Activated T-cell treated with anti-CD3 and anti-CD28 coated beads, Interleukin-2, amount 50 U/mL, for 72 hours (primary cell): ENCODE measurements at regions not wholly inside any gene's neighbourhood (a gene's known extent, or its start where the extent isn't known, plus 50 kb on each side); places are given as distances from the start of the nearest gene placed in this dataset.
A peak's percentile ranks its signal among the peaks of the same experiment; 100 is the strongest.
"Not testable (repeated sequence)": the region's sequence is repeated elsewhere in the genome, so short reads cannot be mapped to it uniquely, and the experiment has no call there.

Source experiments
- ATAC-seq, 2 donors: fragments of 150-1000 bp; cut with Tn5 transposase; replicated peaks in 1 of 2; 2 replicates each; pipeline ENCODE4 v1.10.0; 2021; ENCODE audit warnings: moderate library complexity in 2 of 2, mild to moderate bottlenecking in 1 of 2
- DNase-seq, 2 donors: peaks; one replicate each; pipeline ENCODE4 v3.0.0; 2021 to 2022; ENCODE audit warnings: mixed read lengths in 1 of 2
- H3K27ac Mint-ChIP-seq: one replicate; pipeline ENCODE4 v1.8.0; 2022; ENCODE audit warnings: mild to moderate bottlenecking, moderate library complexity, mixed read lengths
- H3K27me3 Mint-ChIP-seq: one replicate; pipeline ENCODE4 v1.8.0; 2022; ENCODE audit warnings: low read depth, mixed read lengths
- H3K36me3 Mint-ChIP-seq, 2 donors: one replicate each; pipeline ENCODE4 v1.8.0; 2022; ENCODE audit warnings: mixed read lengths in 2 of 2, mild to moderate bottlenecking in 1 of 2; ENCODE audit not compliant: insufficient read depth in 2 of 2
- H3K4me1 Mint-ChIP-seq: one replicate; pipeline ENCODE4 v1.8.0; 2022; ENCODE audit warnings: low read depth, mixed read lengths
- H3K4me3 Mint-ChIP-seq, 2 donors: one replicate each; pipeline ENCODE4 v1.8.0; 2022; ENCODE audit warnings: mild to moderate bottlenecking in 2 of 2, mixed read lengths in 2 of 2, moderate library complexity in 2 of 2
- H3K9me3 Mint-ChIP-seq, 2 donors: one replicate each; pipeline ENCODE4 v1.8.0; 2022; ENCODE audit warnings: mixed read lengths in 2 of 2

GRCh38 chr6:27591699-27592480 lies 119.0 kb upstream of the ZNF184 start:
- Mint-ChIP-seq H3K4me3 (no peak overlapping the region), H3K27ac (no peak overlapping the region), H3K4me1 (no peaks in the 10 kb centered on the region)

GRCh38 chr6:27585316-27585715 lies 112.4 kb upstream of the ZNF184 start:
- DNase-seq, H3K4me1 Mint-ChIP-seq, H3K9me3 Mint-ChIP-seq, ATAC-seq, H3K27ac Mint-ChIP-seq, H3K4me3 Mint-ChIP-seq, H3K36me3 Mint-ChIP-seq: not testable (repeated sequence)
- H3K27me3 Mint-ChIP-seq: peaks cover 79% of the 10 kb centered on the region

More at GRCh38 chr6:27591699-27592480, 119.0 kb upstream of the ZNF184 start:
- DNase-seq (no peak), ATAC-seq (peak in 1 of 2 donors; percentile 22)
- peaks cover 48% of the 10 kb centered on the region for H3K27me3 Mint-ChIP-seq
- H3K36me3 Mint-ChIP-seq: no peaks in the 10 kb centered on the region
- H3K9me3 Mint-ChIP-seq: no peaks in the 10 kb centered on the region

GRCh38 chr6:27584326-27584725 lies 111.4 kb upstream of the ZNF184 start:
- Mint-ChIP-seq H3K36me3 (peaks cover 0 to 2% of the 10 kb centered on the region in 2 donors), H3K4me3 (no peak overlapping the region), H3K27ac (no peak overlapping the region), H3K27me3 (peaks cover 85% of the 10 kb centered on the region), H3K9me3 (no peaks in the 10 kb centered on the region), H3K4me1 (peaks cover 5% of the 10 kb centered on the region)
- no peak for DNase-seq
- ATAC-seq: no peak

- DNase-seq (peak; percentile 54 to 59), ATAC-seq (peak in 1 of 2 donors; percentile 58)
- H3K27ac Mint-ChIP-seq: peak overlapping the region; percentile 96
- H3K36me3 Mint-ChIP-seq: peaks cover 0 to 2% of the 10 kb centered on the region in 2 donors
- peaks cover 5% of the 10 kb centered on the region for H3K4me1 Mint-ChIP-seq
- H3K9me3 Mint-ChIP-seq: no peaks in the 10 kb centered on the region
- peaks cover 83% of the 10 kb centered on the region for H3K27me3 Mint-ChIP-seq
- H3K4me3 Mint-ChIP-seq: peak overlapping the region; percentile 59 to 63
These were observed 110.2 kb upstream of the ZNF184 start for GRCh38 chr6:27582928-27583725.

- peaks cover 5% of the 10 kb centered on the region for H3K4me1 Mint-ChIP-seq
- no peak overlapping the region for H3K27ac Mint-ChIP-seq
- peaks cover 0 to 4% of the 10 kb centered on the region in 2 donors for H3K36me3 Mint-ChIP-seq
- H3K4me3 Mint-ChIP-seq: no peak overlapping the region
- ATAC-seq (no peak), DNase-seq (no peak)
- no peaks in the 10 kb centered on the region for H3K9me3 Mint-ChIP-seq
- H3K27me3 Mint-ChIP-seq: peaks cover 70% of the 10 kb centered on the region
These were observed 107.1 kb upstream of the ZNF184 start for GRCh38 chr6:27579973-27580372.

GRCh38 chr6:27577922-27578321 lies 105.0 kb upstream of the ZNF184 start:
- DNase-seq: no peak
- H3K9me3 Mint-ChIP-seq: no peaks in the 10 kb centered on the region

GRCh38 chr6:27575594-27576361 lies 102.9 kb upstream of the ZNF184 start:
- Mint-ChIP-seq H3K9me3 (no peaks in the 10 kb centered on the region), H3K36me3 (peaks cover 0 to 2% of the 10 kb centered on the region in 2 donors), H3K4me3 (no peak overlapping the region), H3K4me1 (no peaks in the 10 kb centered on the region), H3K27me3 (peaks cover 44% of the 10 kb centered on the region), H3K27ac (no peak overlapping the region)
- no peak for DNase-seq
- no peak for ATAC-seq

More at GRCh38 chr6:27577922-27578321, 105.0 kb upstream of the ZNF184 start:
- no peak overlapping the region for H3K4me3 Mint-ChIP-seq
- no peaks in the 10 kb centered on the region for H3K4me1 Mint-ChIP-seq
- H3K36me3 Mint-ChIP-seq: peaks cover 0 to 2% of the 10 kb centered on the region in 2 donors
- no peak for ATAC-seq
- peaks cover 50% of the 10 kb centered on the region for H3K27me3 Mint-ChIP-seq
- no peak overlapping the region for H3K27ac Mint-ChIP-seq

- Mint-ChIP-seq H3K36me3 (peaks cover 0 to 5% of the 10 kb centered on the region in 2 donors), H3K9me3 (no peaks in the 10 kb centered on the region), H3K27me3 (peaks cover 67% of the 10 kb centered on the region), H3K4me3 (no peak overlapping the region), H3K4me1 (peaks cover 12% of the 10 kb centered on the region), H3K27ac (no peak overlapping the region)
- DNase-seq (no peak), ATAC-seq (no peak)
These were observed 95.5 kb upstream of the ZNF184 start for GRCh38 chr6:27568226-27568897.

- Mint-ChIP-seq H3K4me3 (peak overlapping the region; percentile 60 to 69), H3K36me3 (peaks cover 0 to 5% of the 10 kb centered on the region in 2 donors), H3K27me3 (peaks cover 70% of the 10 kb centered on the region), H3K27ac (no peak overlapping the region), H3K4me1 (peaks cover 15% of the 10 kb centered on the region), H3K9me3 (no peaks in the 10 kb centered on the region)
- ATAC-seq (peak; percentile 47 to 66), DNase-seq (peak in 1 of 2 donors; percentile 15)
These were observed 93.2 kb upstream of the ZNF184 start for GRCh38 chr6:27565839-27566779.

GRCh38 chr6:27562027-27562410 lies 89.1 kb upstream of the ZNF184 start:
- Mint-ChIP-seq H3K4me1 (peaks cover 24% of the 10 kb centered on the region), H3K27ac (no peak overlapping the region), H3K9me3 (no peaks in the 10 kb centered on the region), H3K4me3 (no peak overlapping the region), H3K36me3 (peaks cover 0 to 5% of the 10 kb centered on the region in 2 donors), H3K27me3 (peaks cover 85% of the 10 kb centered on the region)
- no peak for DNase-seq
- no peak for ATAC-seq

- H3K9me3 Mint-ChIP-seq: no peaks in the 10 kb centered on the region
- DNase-seq: no peak
- no peak for ATAC-seq
- peaks cover 67% of the 10 kb centered on the region for H3K27me3 Mint-ChIP-seq
- peak overlapping the region; percentile 70 to 77 for H3K4me3 Mint-ChIP-seq
- H3K27ac Mint-ChIP-seq: no peak overlapping the region
- peaks cover 0 to 2% of the 10 kb centered on the region in 2 donors for H3K36me3 Mint-ChIP-seq
- peaks cover 16% of the 10 kb centered on the region for H3K4me1 Mint-ChIP-seq
These were observed 85.3 kb upstream of the ZNF184 start for GRCh38 chr6:27558028-27558724.
